HepG2 (cell line): ENCODE measurements at regions not wholly inside any gene's neighbourhood (a gene's known extent, or its start where the extent isn't known, plus 50 kb on each side); places are given as distances from the start of the nearest gene placed in this dataset.

ENCODE experiments used
- ATF1 ChIP-seq: IDR thresholded peaks from 2 replicates; pipeline ENCODE4 v1.6.1; 2016; ENCODE audit warnings: mild to moderate bottlenecking, control low read depth
- KDM1A ChIP-seq: IDR thresholded peaks from 2 replicates; pipeline ENCODE4 v1.6.1; 2016; ENCODE audit warnings: missing compliant biosample characterization
- MIXL1 ChIP-seq: IDR thresholded peaks from 2 replicates; pipeline ENCODE4 v1.6.1; 2016
- RFXANK ChIP-seq: IDR thresholded peaks from 2 replicates; pipeline ENCODE4 v1.6.1; 2016
- SYNCRIP ChIP-seq: fragments of 200-400 bp; formaldehyde crosslinking; IDR thresholded peaks from 2 replicates; pipeline ENCODE4 v1.6.1; 2018; ENCODE audit warnings: mild to moderate bottlenecking, low read depth, low read length; ENCODE audit not compliant: insufficient read depth
- ZFP36 ChIP-seq: fragments of 150-350 bp; IDR thresholded peaks from 2 replicates; pipeline ENCODE4 v1.6.1; 2018; ENCODE audit warnings: borderline replicate concordance, low read length, low read depth; ENCODE audit not compliant: partially characterized antibody
- ZFP41 ChIP-seq: sonication (generic); formaldehyde crosslinking; IDR thresholded peaks from 2 replicates; pipeline ENCODE4 v1.4.0; 2020; ENCODE audit warnings: mild to moderate bottlenecking, missing genetic modification reagents, borderline replicate concordance
- ZNF17 ChIP-seq: sonication (generic); formaldehyde crosslinking; IDR thresholded peaks from 2 replicates; pipeline ENCODE4 v1.5.0; 2020; ENCODE audit warnings: mild to moderate bottlenecking, missing genetic modification reagents
- ZNF205 ChIP-seq: IDR thresholded peaks from 2 replicates; pipeline ENCODE4 v1.6.1; 2018; ENCODE audit warnings: missing biosample characterization, missing genetic modification reagents
- ZNF337 ChIP-seq: sonication (generic); formaldehyde crosslinking; IDR thresholded peaks from 2 replicates; pipeline ENCODE4 v1.5.1; 2020; ENCODE audit warnings: missing genetic modification reagents, low read depth, mild to moderate bottlenecking, borderline replicate concordance
- ZNF430 ChIP-seq: sonication (generic); formaldehyde crosslinking; IDR thresholded peaks from 2 replicates; pipeline ENCODE4 v1.9.0; 2021; ENCODE audit warnings: mild to moderate bottlenecking, missing genetic modification reagents
- ZNF749 ChIP-seq: sonication (generic); formaldehyde crosslinking; IDR thresholded peaks from 2 replicates; pipeline ENCODE4 v1.8.0; 2022; ENCODE audit warnings: mild to moderate bottlenecking, missing genetic modification reagents, moderate library complexity, borderline replicate concordance
- TF ChIP-seq, protein P1 (sequence below), 2 experiments: fragments of 450-650 bp in 1 of 2; sonication (generic) in 1 of 2; formaldehyde crosslinking in 1 of 2; IDR thresholded peaks; 2 replicates each; pipeline versions ENCODE4 v1.6.1 to v1.8.0; 2016 to 2022; ENCODE audit warnings: antibody characterized with exemption in 1 of 2, mild to moderate bottlenecking in 1 of 2, missing genetic modification reagents in 1 of 2
- TF ChIP-seq, protein P2 (sequence below): sonication (generic); formaldehyde crosslinking; IDR thresholded peaks from 2 replicates; pipeline ENCODE4 v1.4.0; 2020; ENCODE audit warnings: missing genetic modification reagents
- TF ChIP-seq, protein P3 (sequence below): IDR thresholded peaks from 2 replicates; pipeline ENCODE4 v1.6.1; 2012; ENCODE audit warnings: inconsistent platforms
- TF ChIP-seq, protein P4 (sequence below): sonication (generic); formaldehyde crosslinking; IDR thresholded peaks from 2 replicates; pipeline ENCODE4 v1.4.0; 2020; ENCODE audit warnings: missing genetic modification reagents, borderline replicate concordance

DNA sequence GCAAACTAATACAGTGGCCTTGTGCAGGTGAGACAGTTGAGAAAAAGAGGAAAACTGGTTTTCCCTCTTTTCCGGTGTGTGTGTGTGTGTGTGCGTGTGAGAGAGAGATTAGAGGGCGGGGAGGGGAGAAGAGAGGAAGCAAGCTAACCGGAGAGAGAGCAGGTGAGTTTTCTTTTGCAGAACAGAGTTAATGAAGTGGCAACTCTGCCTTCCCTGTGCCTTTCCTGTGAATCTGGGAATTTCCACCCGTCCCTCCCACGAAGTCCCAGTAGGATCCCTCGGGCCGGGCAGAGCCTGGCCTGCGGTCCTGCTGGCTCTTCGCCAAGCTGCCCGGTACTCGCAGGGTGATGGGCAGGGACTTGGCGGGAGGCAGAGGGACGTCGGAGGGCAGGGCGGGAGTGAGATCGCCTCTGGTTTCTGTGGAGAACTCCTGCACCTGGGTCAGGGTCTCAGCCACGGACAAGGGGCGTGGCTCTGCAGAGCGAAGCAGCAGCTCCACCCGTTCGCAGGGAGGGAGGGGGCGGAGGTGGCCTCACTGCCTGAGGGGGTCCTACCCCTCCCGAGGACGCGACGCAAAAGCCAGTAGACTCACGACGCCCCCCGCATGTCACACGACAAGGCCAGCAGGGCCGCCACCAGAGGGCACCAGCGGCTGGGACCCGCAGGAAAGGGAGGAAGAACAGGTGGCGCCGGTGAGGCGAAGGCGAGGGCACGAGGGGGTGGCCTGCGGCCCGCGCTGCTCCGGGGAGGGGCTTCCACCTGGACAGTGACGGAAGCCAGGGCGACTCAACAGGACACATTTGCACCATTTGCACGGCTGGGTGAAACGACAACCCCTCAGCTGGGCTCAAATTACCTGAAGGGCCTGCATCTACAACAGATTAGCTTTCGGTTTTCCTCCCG, 51.2 kb upstream of the RNF182 start (continued):
- TF ChIP-seq, protein P1, sequence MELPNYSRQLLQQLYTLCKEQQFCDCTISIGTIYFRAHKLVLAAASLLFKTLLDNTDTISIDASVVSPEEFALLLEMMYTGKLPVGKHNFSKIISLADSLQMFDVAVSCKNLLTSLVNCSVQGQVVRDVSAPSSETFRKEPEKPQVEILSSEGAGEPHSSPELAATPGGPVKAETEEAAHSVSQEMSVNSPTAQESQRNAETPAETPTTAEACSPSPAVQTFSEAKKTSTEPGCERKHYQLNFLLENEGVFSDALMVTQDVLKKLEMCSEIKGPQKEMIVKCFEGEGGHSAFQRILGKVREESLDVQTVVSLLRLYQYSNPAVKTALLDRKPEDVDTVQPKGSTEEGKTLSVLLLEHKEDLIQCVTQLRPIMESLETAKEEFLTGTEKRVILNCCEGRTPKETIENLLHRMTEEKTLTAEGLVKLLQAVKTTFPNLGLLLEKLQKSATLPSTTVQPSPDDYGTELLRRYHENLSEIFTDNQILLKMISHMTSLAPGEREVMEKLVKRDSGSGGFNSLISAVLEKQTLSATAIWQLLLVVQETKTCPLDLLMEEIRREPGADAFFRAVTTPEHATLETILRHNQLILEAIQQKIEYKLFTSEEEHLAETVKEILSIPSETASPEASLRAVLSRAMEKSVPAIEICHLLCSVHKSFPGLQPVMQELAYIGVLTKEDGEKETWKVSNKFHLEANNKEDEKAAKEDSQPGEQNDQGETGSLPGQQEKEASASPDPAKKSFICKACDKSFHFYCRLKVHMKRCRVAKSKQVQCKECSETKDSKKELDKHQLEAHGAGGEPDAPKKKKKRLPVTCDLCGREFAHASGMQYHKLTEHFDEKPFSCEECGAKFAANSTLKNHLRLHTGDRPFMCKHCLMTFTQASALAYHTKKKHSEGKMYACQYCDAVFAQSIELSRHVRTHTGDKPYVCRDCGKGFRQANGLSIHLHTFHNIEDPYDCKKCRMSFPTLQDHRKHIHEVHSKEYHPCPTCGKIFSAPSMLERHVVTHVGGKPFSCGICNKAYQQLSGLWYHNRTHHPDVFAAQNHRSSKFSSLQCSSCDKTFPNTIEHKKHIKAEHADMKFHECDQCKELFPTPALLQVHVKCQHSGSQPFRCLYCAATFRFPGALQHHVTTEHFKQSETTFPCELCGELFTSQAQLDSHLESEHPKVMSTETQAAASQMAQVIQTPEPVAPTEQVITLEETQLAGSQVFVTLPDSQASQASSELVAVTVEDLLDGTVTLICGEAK (IDR thresholded peaks at IDR 0.05), result no peak
- TF ChIP-seq, protein P1 (CRISPR knock-in tag; IDR thresholded peaks at IDR 0.05), result peak; percentile 94
- TF ChIP-seq ZNF17 (peak; percentile 38; the same call in 1 of the 2 replicates), ZNF337 (CRISPR knock-in tag) (no peak), MIXL1 (CRISPR knock-in tag) (peak; percentile 77), ZFP41 (CRISPR knock-in tag) (peak; percentile 98), ZNF749 (CRISPR knock-in tag) (peak; percentile 51; the same call in 1 of the 2 replicates), ZNF205 (peak; percentile 69; the same call in 1 of the 2 replicates), KDM1A (CRISPR knock-in tag) (0 out of 2 replicates have a peak, but pooled peaks have one; percentile 28), ATF1 (CRISPR knock-in tag) (no peak), SYNCRIP (no peak), ZNF430 (CRISPR knock-in tag) (peak; percentile 98), ZFP36 (no peak), RFXANK (CRISPR knock-in tag) (0 out of 2 replicates have a peak, but pooled peaks have one; percentile 36)
- TF ChIP-seq, protein P2, sequence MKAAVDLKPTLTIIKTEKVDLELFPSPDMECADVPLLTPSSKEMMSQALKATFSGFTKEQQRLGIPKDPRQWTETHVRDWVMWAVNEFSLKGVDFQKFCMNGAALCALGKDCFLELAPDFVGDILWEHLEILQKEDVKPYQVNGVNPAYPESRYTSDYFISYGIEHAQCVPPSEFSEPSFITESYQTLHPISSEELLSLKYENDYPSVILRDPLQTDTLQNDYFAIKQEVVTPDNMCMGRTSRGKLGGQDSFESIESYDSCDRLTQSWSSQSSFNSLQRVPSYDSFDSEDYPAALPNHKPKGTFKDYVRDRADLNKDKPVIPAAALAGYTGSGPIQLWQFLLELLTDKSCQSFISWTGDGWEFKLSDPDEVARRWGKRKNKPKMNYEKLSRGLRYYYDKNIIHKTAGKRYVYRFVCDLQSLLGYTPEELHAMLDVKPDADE (CRISPR knock-in tag), result peak; percentile 85; the same call in 1 of the 2 replicates
- TF ChIP-seq, protein P3, sequence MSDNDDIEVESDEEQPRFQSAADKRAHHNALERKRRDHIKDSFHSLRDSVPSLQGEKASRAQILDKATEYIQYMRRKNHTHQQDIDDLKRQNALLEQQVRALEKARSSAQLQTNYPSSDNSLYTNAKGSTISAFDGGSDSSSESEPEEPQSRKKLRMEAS, result peak; percentile 100
- TF ChIP-seq, protein P4, sequence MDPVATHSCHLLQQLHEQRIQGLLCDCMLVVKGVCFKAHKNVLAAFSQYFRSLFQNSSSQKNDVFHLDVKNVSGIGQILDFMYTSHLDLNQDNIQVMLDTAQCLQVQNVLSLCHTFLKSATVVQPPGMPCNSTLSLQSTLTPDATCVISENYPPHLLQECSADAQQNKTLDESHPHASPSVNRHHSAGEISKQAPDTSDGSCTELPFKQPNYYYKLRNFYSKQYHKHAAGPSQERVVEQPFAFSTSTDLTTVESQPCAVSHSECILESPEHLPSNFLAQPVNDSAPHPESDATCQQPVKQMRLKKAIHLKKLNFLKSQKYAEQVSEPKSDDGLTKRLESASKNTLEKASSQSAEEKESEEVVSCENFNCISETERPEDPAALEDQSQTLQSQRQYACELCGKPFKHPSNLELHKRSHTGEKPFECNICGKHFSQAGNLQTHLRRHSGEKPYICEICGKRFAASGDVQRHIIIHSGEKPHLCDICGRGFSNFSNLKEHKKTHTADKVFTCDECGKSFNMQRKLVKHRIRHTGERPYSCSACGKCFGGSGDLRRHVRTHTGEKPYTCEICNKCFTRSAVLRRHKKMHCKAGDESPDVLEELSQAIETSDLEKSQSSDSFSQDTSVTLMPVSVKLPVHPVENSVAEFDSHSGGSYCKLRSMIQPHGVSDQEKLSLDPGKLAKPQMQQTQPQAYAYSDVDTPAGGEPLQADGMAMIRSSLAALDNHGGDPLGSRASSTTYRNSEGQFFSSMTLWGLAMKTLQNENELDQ (CRISPR knock-in tag), result peak; percentile 95; the same call in 1 of the 2 replicates
